IPS-NIHi7 (cell line): ENCODE measurements at regions not wholly inside any gene's neighbourhood (a gene's known extent, or its start where the extent isn't known, plus 50 kb on each side); places are given as distances from the start of the nearest gene placed in this dataset.
A peak's percentile ranks its signal among the peaks of the same experiment; 100 is the strongest.
"Not testable (repeated sequence)": the region's sequence is repeated elsewhere in the genome, so short reads cannot be mapped to it uniquely, and the experiment has no call there.

Experiments
- DNase-seq: peaks from one replicate; pipeline ENCODE4 v3.0.0; 2012; ENCODE audit warnings: mixed read lengths; ENCODE audit errors: extremely low spot score

- DNase-seq = no peak
These were observed 226.8 kb upstream of the CHORDC1 start for GRCh38 chr11:90449606-90450005.

DNA sequence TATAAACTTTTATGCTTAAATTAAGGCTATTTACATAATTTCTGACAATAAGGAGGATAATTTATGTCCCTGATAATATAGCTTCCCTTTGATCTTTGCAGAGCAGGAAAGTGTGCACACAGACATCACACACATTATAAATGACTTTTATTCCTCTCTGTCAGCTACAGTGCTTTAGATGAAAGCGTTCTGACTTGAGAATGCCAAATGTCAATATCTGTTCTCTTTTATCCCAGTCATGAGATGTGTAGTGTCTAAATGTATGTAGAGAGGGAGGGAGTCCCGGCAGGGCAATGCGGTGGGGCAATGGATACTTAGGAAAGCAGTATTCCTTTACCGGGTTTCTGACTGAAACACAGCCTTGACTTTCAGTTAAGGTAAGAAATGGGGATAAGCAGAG lies 225.4 kb upstream of the CHORDC1 start:
- DNase-seq = no peak

DNA sequence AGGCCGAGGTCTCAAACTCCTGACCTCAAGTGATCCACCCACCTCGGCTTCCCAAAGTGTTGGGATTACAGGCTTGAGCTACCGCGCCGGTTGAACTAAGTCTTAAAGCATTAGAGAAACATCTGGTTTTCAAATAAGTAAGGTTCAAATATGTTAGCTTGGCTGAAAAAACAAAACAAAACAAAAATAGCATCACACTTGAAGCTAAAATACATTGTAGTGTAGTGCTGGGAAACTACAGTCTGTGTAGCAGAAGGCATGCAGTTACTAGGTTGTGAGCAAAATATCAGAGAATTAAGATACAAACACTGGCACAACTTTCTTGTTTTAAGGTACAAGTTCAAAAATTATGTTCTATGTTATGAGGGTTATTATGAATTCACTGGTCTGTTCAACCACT lies 224.8 kb upstream of the CHORDC1 start:
- no peak for DNase-seq

- no peak for DNase-seq
These were observed 223.4 kb upstream of the CHORDC1 start for GRCh38 chr11:90446207-90446606.

GRCh38 chr11:90438069-90438468 lies 215.2 kb upstream of the CHORDC1 start:
- DNase-seq = peak; percentile 13

DNA sequence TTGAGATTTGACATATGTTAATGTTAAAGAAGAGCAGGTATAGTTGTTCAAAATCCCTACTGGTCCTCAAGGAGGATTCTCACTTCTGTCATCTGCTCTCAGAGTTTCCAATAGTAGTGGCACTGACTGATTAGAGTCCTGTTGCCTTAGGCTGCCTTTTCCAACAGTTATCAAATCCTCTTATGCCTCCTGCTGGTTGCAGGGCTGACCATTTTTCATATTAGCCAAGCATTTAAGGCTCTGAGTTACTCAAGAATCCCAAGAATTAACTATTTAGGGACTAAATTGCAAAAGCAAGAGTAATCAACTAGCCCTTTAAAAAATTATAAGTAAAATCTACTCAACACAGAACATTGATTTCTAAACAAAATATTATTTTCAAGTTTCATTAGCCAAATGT lies 212.0 kb upstream of the CHORDC1 start:
- peak; percentile 15 for DNase-seq

GRCh38 chr11:90428836-90429235 lies 206.0 kb upstream of the CHORDC1 start:
- DNase-seq = no peak

DNA sequence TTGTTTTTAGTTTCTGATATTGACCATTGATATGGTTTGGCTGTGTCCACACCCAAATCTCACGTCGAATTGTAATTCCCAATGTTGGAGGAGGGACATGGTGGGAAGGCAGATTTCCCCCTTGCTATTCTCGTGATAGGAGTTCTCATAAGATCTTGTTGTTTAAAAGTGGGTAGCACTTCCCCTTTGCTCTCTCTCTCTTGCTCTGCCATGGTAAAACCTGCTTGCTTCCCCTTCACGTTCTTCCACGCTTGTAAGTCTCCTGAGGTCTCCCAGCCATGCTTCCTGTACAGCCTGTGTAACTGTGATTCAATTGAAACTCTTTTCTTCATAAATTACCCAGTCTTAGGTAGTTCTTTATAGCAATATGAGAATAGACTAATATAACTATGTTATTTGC lies 203.6 kb upstream of the CHORDC1 start:
- DNase-seq = no peak

- no peak for DNase-seq
These were observed 200.5 kb upstream of the CHORDC1 start for GRCh38 chr11:90423378-90423777.

- not testable (repeated sequence) for DNase-seq
These were observed 199.9 kb upstream of the CHORDC1 start for GRCh38 chr11:90422787-90423186.

GRCh38 chr11:90414221-90414620 lies 191.4 kb upstream of the CHORDC1 start:
- no peak for DNase-seq

DNA sequence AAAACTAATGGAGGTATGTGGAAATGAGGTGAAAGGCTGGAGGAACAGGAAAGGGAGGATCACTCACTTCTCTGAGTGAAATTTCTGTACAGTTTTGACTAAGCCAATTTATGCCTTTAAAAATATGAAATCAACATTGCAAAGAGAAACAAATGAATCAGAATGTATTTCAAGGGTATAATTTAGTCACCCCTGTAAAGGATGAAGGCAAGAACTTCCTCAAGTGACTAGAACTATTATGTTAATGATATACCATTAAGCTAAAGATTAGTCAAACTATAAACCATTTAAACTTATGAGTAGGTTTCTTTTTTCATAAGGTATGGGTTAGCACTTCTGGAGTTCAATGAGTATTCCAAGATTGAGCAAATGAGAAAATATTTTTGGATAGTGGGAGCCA lies 184.5 kb upstream of the CHORDC1 start:
- DNase-seq = no peak

DNA sequence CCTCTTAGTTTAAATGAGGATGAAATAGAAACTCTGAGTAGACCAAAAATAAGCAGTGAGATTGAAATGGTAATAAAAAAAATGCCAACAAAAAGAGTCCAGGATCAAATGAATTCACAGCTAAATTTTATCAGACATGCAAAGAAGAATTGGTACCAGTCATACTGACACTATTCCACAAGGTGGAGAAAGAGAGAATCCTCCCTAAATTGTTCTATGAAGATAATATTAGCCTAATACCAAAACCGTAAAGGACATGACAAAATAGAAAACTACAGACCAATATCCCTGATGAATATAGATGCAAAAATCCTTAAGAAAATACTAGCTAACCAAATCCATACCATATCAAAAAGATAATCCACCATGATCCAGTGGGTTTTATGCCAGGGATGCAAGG lies 169.8 kb upstream of the CHORDC1 start:
- no peak for DNase-seq

GRCh38 chr11:90391756-90392155 lies 168.9 kb upstream of the CHORDC1 start:
- no peak for DNase-seq

- DNase-seq = no peak
These were observed 157.4 kb upstream of the CHORDC1 start for GRCh38 chr11:90380206-90380605.

- no peak for DNase-seq
These were observed 151.1 kb upstream of the CHORDC1 start for GRCh38 chr11:90373971-90374370.

GRCh38 chr11:90364527-90364926 lies 141.7 kb upstream of the CHORDC1 start:
- no peak for DNase-seq

- DNase-seq = no peak
These were observed 140.9 kb upstream of the CHORDC1 start for GRCh38 chr11:90363739-90364138.

GRCh38 chr11:90355200-90355599 lies 132.4 kb upstream of the CHORDC1 start:
- DNase-seq = no peak

DNA sequence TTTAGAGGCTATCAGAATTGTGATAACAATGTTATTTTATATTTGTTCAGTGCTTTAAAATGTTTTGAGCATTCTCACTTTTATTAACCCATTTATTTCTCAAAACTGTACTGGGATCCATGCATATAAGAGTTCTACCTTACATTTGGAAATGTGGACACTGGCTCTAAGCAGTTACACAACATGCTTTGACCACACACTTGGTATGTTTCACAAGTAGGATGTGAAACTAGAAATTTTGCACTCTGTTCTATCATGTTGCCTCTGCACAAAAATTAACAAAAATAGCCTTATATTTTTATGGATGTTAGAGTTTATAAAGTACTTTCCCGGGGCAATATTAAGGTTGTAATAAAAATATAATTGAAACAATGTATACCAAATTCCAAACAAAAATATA lies 126.9 kb upstream of the CHORDC1 start:
- no peak for DNase-seq

GRCh38 chr11:90344546-90344945 lies 121.7 kb upstream of the CHORDC1 start:
- DNase-seq = no peak

DNA sequence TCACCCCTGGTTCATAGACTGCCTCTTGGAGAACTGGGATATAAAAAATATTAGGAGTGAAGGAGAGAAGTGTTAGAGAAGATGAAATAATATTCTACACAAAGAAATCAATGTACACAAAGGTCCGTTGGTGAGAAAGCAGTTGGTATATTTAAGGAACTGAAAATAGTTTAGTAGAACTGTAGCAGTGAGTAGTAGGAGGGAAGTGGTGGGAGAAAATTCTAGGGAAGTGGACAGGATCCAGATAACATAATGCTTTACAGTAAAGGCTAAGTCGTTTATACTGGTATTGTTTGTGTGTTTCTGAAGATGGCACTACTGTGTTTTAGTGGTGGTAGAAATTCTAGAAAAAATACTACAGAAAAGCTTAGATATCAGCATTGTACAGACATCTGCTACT lies 120.8 kb upstream of the CHORDC1 start:
- DNase-seq = no peak

DNA sequence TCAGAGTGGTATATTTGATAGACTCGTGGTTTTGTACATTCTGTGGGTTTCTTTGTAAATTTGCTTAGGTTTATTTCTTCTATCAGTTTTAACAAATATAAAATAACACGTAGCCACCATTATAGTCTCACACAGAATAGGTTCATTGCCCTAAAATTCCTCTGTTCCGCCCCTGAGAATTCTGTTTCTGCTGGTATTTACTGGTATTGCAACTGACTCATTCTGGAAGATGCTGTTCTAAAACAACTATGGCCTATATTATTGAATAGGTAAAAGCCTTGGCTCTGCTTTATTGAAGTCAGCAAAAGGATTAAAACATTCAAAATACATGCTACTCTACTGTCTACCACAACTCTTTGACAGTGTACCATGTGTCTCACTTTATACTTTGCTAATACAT lies 119.1 kb upstream of the CHORDC1 start:
- no peak for DNase-seq

DNA sequence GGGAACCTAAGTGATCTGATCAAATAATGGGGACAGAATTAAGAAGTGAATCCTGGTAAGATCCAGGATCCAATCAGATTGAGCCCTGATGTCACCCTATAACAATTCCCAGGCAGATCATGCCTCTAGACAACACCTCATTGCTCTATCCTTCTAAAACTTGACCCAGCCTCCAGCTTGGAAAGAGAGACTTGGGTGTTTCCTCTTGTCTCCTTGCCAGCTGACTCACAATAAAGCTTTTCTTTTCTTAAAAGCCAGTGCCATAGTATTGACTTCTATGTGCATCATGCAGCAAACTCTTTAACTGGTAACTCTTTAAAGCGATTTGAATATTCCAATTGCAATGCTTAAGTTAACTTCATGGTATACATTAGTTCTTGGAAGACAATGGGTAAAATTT lies 109.6 kb upstream of the CHORDC1 start:
- no peak for DNase-seq

DNA sequence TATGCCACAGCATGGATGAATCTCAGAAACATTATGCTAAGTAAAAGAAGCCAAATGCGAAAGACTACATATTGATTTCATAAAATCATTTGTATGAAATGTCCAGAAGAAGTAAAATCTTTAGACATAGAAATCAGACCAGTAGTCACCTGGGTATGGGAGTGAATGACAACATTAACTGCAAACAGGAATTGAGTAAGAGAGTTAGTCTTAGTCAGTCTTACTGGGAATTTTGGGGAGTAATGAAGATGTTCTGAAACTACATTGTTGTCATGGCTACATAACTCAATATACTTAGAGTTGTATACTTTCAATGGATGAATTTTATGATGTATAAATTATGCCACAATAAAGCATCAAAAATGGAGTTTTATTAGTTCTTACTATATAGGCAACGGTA lies 107.8 kb upstream of the CHORDC1 start:
- no peak for DNase-seq
